Tibial nerve (tissue), 4 donors: ENCODE measurements at regions not wholly inside any gene's neighbourhood (a gene's known extent, or its start where the extent isn't known, plus 50 kb on each side); places are given as distances from the start of the nearest gene placed in this dataset.

Experiments used
- DNase-seq, 2 donors: peaks; one replicate each; pipeline ENCODE4 v3.0.0-alpha.2; 2019; ENCODE audit warnings: low spot score in 2 of 2
- H3K27ac ChIP-seq, 4 donors: fragments of 200-600 bp; sonication (generic) in 3 of 4; one replicate each; pipeline ENCODE4 v1.5.1; 2017 to 2019; ENCODE audit warnings: mild to moderate bottlenecking in 1 of 4
- H3K27me3 ChIP-seq, 2 donors: fragments of 200-600 bp; sonication (generic) in 1 of 2; one replicate each; pipeline versions ENCODE4 v1.5.1 to v1.6.0; 2017 to 2019
- H3K36me3 ChIP-seq, 3 donors: fragments of 200-600 bp; sonication (generic); one replicate each; pipeline ENCODE4 v1.5.1; 2018 to 2019
- H3K4me1 ChIP-seq, 4 donors: fragments of 200-600 bp; sonication (generic) in 3 of 4; one replicate each; pipeline ENCODE4 v1.5.1; 2017 to 2019
- H3K4me3 ChIP-seq, 4 donors: fragments of 200-600 bp; sonication (generic) in 3 of 4; one replicate each; pipeline ENCODE4 v1.5.1; 2017 to 2019; ENCODE audit warnings: mild to moderate bottlenecking in 1 of 4, moderate library complexity in 1 of 4
- H3K9me3 ChIP-seq, 4 donors: fragments of 200-600 bp; sonication (generic) in 3 of 4; one replicate each; pipeline ENCODE4 v1.5.1; 2017 to 2019
- CTCF ChIP-seq, 5 experiments: fragments of 200-600 bp in 3 of 5; fragments of 450-650 bp in 2 of 5; sonication (generic) in 3 of 5; IDR thresholded peaks; one replicate each; pipeline ENCODE4 v1.5.1; 2016 to 2019; ENCODE audit warnings: antibody characterized with exemption in 5 of 5, mild to moderate bottlenecking in 3 of 5, moderate library complexity in 2 of 5
- EP300 ChIP-seq, 2 donors: sonication (generic); formaldehyde crosslinking; IDR thresholded peaks; one replicate each; pipeline ENCODE4 v1.6.1; 2017; ENCODE audit warnings: antibody characterized with exemption in 2 of 2, mild to moderate bottlenecking in 1 of 2
- POLR2A ChIP-seq, 2 donors: fragments of 450-650 bp; IDR thresholded peaks; one replicate each; pipeline ENCODE4 v1.6.1; 2017; ENCODE audit warnings: antibody characterized with exemption in 2 of 2, mild to moderate bottlenecking in 2 of 2, moderate library complexity in 2 of 2
- WGBS, 2 donors: methylation state at CpG; one replicate each; pipeline ENCODE4 v1.1.5; 2018; 5-methylcytosine and 5-hydroxymethylcytosine counted together

GRCh38 chr14:49196327-49196726, 389.9 kb downstream of the RPS29 start:
- TF ChIP-seq EP300 (IDR thresholded peaks at IDR 0.05) (no peak), POLR2A (IDR thresholded peaks at IDR 0.05) (no peak), CTCF (IDR thresholded peaks at IDR 0.05) (no peak)
- Histone ChIP-seq H3K27me3 (no peaks in the 10 kb centered on the region), H3K4me3 (no peak overlapping the region), H3K36me3 (no peaks in the 10 kb centered on the region), H3K9me3 (no peaks in the 10 kb centered on the region), H3K4me1 (no peaks in the 10 kb centered on the region), H3K27ac (no peak overlapping the region)
- WGBS, 2 donors: 67 to 71% methylated on average over 1 of the region's 1 CpG
- no peak for DNase-seq

GRCh38 chr14:49194067-49194466, 392.1 kb downstream of the RPS29 start:
- TF ChIP-seq EP300 (IDR thresholded peaks at IDR 0.05) (no peak), CTCF (IDR thresholded peaks at IDR 0.05) (no peak), POLR2A (IDR thresholded peaks at IDR 0.05) (no peak)

GRCh38 chr14:49193332-49194065, 392.7 kb downstream of the RPS29 start:
- 54 to 57% methylated on average over 7 of the region's 7 CpGs for WGBS, 2 donors
- Histone ChIP-seq H3K27ac (no peak overlapping the region), H3K9me3 (peaks cover 0 to 4% (median 0%) of the 10 kb centered on the region in 4 donors), H3K4me1 (no peaks in the 10 kb centered on the region), H3K27me3 (no peaks in the 10 kb centered on the region), H3K36me3 (no peaks in the 10 kb centered on the region), H3K4me3 (no peak overlapping the region)
- no peak for DNase-seq
- TF ChIP-seq CTCF (IDR thresholded peaks at IDR 0.05) (no peak), EP300 (IDR thresholded peaks at IDR 0.05) (no peak), POLR2A (IDR thresholded peaks at IDR 0.05) (no peak)

More at GRCh38 chr14:49194067-49194466, 392.1 kb downstream of the RPS29 start:
- Histone ChIP-seq H3K36me3 (no peaks in the 10 kb centered on the region), H3K4me1 (no peaks in the 10 kb centered on the region), H3K27ac (no peak overlapping the region), H3K27me3 (no peaks in the 10 kb centered on the region), H3K9me3 (no peaks in the 10 kb centered on the region), H3K4me3 (no peak overlapping the region)
- 41 to 45% methylated on average over 2 of the region's 2 CpGs for WGBS, 2 donors
- no peak for DNase-seq

- Histone ChIP-seq H3K4me3 (no peak overlapping the region), H3K4me1 (no peaks in the 10 kb centered on the region), H3K9me3 (peaks cover 0 to 17% (median 0%) of the 10 kb centered on the region in 4 donors), H3K27me3 (no peaks in the 10 kb centered on the region), H3K36me3 (no peaks in the 10 kb centered on the region), H3K27ac (no peak overlapping the region)
- no peak for TF ChIP-seq POLR2A (IDR thresholded peaks at IDR 0.05)
- no peak for TF ChIP-seq CTCF (IDR thresholded peaks at IDR 0.05)
- no peak for TF ChIP-seq EP300 (IDR thresholded peaks at IDR 0.05)
- no peak for DNase-seq
- WGBS, 2 donors: 69% methylated on average over 5 of the region's 5 CpGs
These were observed 394.8 kb downstream of the RPS29 start for GRCh38 chr14:49191380-49191779.

- no peaks in the 10 kb centered on the region for H3K4me1 ChIP-seq
- H3K27me3 ChIP-seq: no peaks in the 10 kb centered on the region
- TF ChIP-seq CTCF (IDR thresholded peaks at IDR 0.05) (no peak), POLR2A (IDR thresholded peaks at IDR 0.05) (no peak), EP300 (IDR thresholded peaks at IDR 0.05) (no peak)
- peaks cover 0 to 17% (median 0%) of the 10 kb centered on the region in 4 donors for H3K9me3 ChIP-seq
- 6 to 21% methylated on average over 1 of the region's 1 CpG for WGBS, 2 donors
- no peak for DNase-seq
- H3K27ac ChIP-seq: no peak overlapping the region
- H3K4me3 ChIP-seq: no peak overlapping the region
- no peaks in the 10 kb centered on the region for H3K36me3 ChIP-seq
These were observed 396.8 kb downstream of the RPS29 start for GRCh38 chr14:49189375-49189774.
